ENCODE measurements at regions not wholly inside any gene's neighbourhood (a gene's known extent, or its start where the extent isn't known, plus 50 kb on each side); places are given as distances from the start of the nearest gene placed in this dataset.

- H3K4me3 ChIP-seq, result no peak overlapping the region
- no peaks in the 10 kb centered on the region for H3K36me3 ChIP-seq
- intact Hi-C loops (cut with DNase I; ENCODE audit: low total_unique reads) (no loop called here), in situ Hi-C loops (cut with MboI; ENCODE audit: low sequenced_read_pairs in 4 of 4) (no loop called here)
- peaks cover 17 to 33% (median 26%) of the 10 kb centered on the region in 3 donors for H3K27me3 ChIP-seq
- no peaks in the 10 kb centered on the region for H3K4me1 ChIP-seq
- DNase-seq, result no peak
- TF ChIP-seq CTCF (IDR thresholded peaks at IDR 0.05 in 4 of 5, conservative IDR thresholded peaks at IDR 0.05 in 1 of 5) (no peak), POLR2A (IDR thresholded peaks at IDR 0.05) (no peak)
- no peak overlapping the region for H3K27ac ChIP-seq
- ATAC-seq, result no peak
- H3K9me3 ChIP-seq, result no peaks in the 10 kb centered on the region
Observed at GRCh38 chr1:2945821-2946231, 75.4 kb upstream of the ACTRT2 start.

- ATAC-seq (no peak), DNase-seq (no peak)
- TF ChIP-seq CTCF (IDR thresholded peaks at IDR 0.05 in 4 of 5, conservative IDR thresholded peaks at IDR 0.05 in 1 of 5) (no peak), POLR2A (IDR thresholded peaks at IDR 0.05) (no peak)
- in situ Hi-C loops (cut with MboI; ENCODE audit: low sequenced_read_pairs in 4 of 4) (no loop called here), intact Hi-C loops (cut with DNase I; ENCODE audit: low total_unique reads) (no loop called here)
- Histone ChIP-seq H3K9me3 (no peaks in the 10 kb centered on the region), H3K36me3 (no peaks in the 10 kb centered on the region), H3K27me3 (peaks cover 17 to 33% (median 30%) of the 10 kb centered on the region in 3 donors), H3K4me1 (no peaks in the 10 kb centered on the region), H3K27ac (no peak overlapping the region), H3K4me3 (no peak overlapping the region)
Observed at GRCh38 chr1:2946291-2946690, 75.0 kb upstream of the ACTRT2 start.

GRCh38 chr1:2946999-2947690 lies 74.1 kb upstream of the ACTRT2 start:
- ATAC-seq (no peak), DNase-seq (no peak)
- Histone ChIP-seq H3K9me3 (no peaks in the 10 kb centered on the region), H3K27ac (no peak overlapping the region), H3K27me3 (peaks cover 22 to 33% (median 30%) of the 10 kb centered on the region in 3 donors), H3K4me3 (no peak overlapping the region), H3K36me3 (no peaks in the 10 kb centered on the region), H3K4me1 (no peaks in the 10 kb centered on the region)
- intact Hi-C loops (cut with DNase I; ENCODE audit: low total_unique reads), result no loop called here
- TF ChIP-seq CTCF (IDR thresholded peaks at IDR 0.05 in 4 of 5, conservative IDR thresholded peaks at IDR 0.05 in 1 of 5) (no peak), POLR2A (IDR thresholded peaks at IDR 0.05) (no peak)
- in situ Hi-C loops (cut with MboI; ENCODE audit: low sequenced_read_pairs in 4 of 4), result no loop called here

- ATAC-seq (no peak), DNase-seq (no peak)
- in situ Hi-C loops (cut with MboI; ENCODE audit: low sequenced_read_pairs in 4 of 4) (no loop called here), intact Hi-C loops (cut with DNase I; ENCODE audit: low total_unique reads) (no loop called here)
- Histone ChIP-seq H3K4me1 (no peaks in the 10 kb centered on the region), H3K4me3 (no peak overlapping the region), H3K9me3 (no peaks in the 10 kb centered on the region), H3K27me3 (peaks cover 22 to 33% (median 28%) of the 10 kb centered on the region in 3 donors), H3K27ac (no peak overlapping the region), H3K36me3 (no peaks in the 10 kb centered on the region)
- TF ChIP-seq POLR2A (IDR thresholded peaks at IDR 0.05), result no peak
- TF ChIP-seq CTCF (IDR thresholded peaks at IDR 0.05 in 4 of 5, conservative IDR thresholded peaks at IDR 0.05 in 1 of 5), result no peak
Observed at GRCh38 chr1:2948001-2948750, 73.1 kb upstream of the ACTRT2 start.

Data from gastrocnemius medialis (tissue), 4 donors.